ENCODE measurements at regions not wholly inside any gene's neighbourhood (a gene's known extent, or its start where the extent isn't known, plus 50 kb on each side); places are given as distances from the start of the nearest gene placed in this dataset.
"Not testable (repeated sequence)": the region's sequence is repeated elsewhere in the genome, so short reads cannot be mapped to it uniquely, and the experiment has no call there.

DNA sequence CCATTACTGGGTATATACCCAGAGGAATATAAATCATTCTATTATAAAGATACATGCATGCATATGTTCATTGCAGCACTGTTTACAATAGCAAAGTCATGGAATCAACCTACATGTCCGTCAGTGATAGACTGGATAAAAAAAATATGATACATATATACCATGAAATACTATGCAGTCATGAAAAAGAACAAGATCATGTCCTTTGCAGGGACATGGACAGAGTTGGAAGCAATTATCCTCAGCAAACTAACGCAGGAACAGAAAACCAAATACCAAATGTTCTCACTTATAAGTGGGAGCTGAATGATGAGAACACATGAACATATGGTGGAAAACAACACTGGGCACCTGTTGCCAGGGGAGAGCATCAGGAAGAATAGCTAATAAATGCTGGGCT, 88.4 kb upstream of the ZNF92 start:
- TF ChIP-seq, protein P1, sequence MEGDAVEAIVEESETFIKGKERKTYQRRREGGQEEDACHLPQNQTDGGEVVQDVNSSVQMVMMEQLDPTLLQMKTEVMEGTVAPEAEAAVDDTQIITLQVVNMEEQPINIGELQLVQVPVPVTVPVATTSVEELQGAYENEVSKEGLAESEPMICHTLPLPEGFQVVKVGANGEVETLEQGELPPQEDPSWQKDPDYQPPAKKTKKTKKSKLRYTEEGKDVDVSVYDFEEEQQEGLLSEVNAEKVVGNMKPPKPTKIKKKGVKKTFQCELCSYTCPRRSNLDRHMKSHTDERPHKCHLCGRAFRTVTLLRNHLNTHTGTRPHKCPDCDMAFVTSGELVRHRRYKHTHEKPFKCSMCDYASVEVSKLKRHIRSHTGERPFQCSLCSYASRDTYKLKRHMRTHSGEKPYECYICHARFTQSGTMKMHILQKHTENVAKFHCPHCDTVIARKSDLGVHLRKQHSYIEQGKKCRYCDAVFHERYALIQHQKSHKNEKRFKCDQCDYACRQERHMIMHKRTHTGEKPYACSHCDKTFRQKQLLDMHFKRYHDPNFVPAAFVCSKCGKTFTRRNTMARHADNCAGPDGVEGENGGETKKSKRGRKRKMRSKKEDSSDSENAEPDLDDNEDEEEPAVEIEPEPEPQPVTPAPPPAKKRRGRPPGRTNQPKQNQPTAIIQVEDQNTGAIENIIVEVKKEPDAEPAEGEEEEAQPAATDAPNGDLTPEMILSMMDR (IDR thresholded peaks at IDR 0.05; ENCODE audit: low read length) = not testable (repeated sequence)
- not testable (repeated sequence) for TF ChIP-seq EZH2 (IDR thresholded peaks at IDR 0.05; ENCODE audit: borderline replicate concordance, low read length)
